Parathyroid adenoma (tissue), 2 donors: ENCODE measurements at regions not wholly inside any gene's neighbourhood (a gene's known extent, or its start where the extent isn't known, plus 50 kb on each side); places are given as distances from the start of the nearest gene placed in this dataset.

Experiments used
- H2AFZ ChIP-seq: fragments of 300-600 bp; sonication (generic); one replicate; pipeline ENCODE4 v1.7.0; 2017; ENCODE audit warnings: antibody characterized with exemption, mild to moderate bottlenecking
- H3K27ac ChIP-seq: fragments of 300-600 bp; sonication (generic); one replicate; pipeline ENCODE4 v1.7.0; 2017
- H3K27me3 ChIP-seq: fragments of 300-600 bp; sonication (generic); one replicate; pipeline ENCODE4 v1.7.0; 2017; ENCODE audit warnings: low read length; ENCODE audit not compliant: control insufficient read depth, insufficient read depth
- H3K36me3 ChIP-seq: fragments of 300-600 bp; sonication (generic); one replicate; pipeline ENCODE4 v1.7.0; 2017; ENCODE audit warnings: low read length; ENCODE audit not compliant: control insufficient read depth, insufficient read depth
- H3K4me1 ChIP-seq: fragments of 300-600 bp; sonication (generic); one replicate; pipeline ENCODE4 v1.7.0; 2017; ENCODE audit warnings: control low read depth
- H3K4me2 ChIP-seq: fragments of 300-600 bp; sonication (generic); one replicate; pipeline ENCODE4 v1.7.0; 2017; ENCODE audit warnings: low read length
- H3K4me3 ChIP-seq: fragments of 300-600 bp; sonication (generic); one replicate; pipeline ENCODE4 v1.7.0; 2017; ENCODE audit warnings: low read depth, low read length
- H3K79me2 ChIP-seq: fragments of 300-600 bp; sonication (generic); one replicate; pipeline ENCODE4 v1.7.0; 2017; ENCODE audit warnings: control low read depth
- H3K9ac ChIP-seq: fragments of 300-600 bp; sonication (generic); one replicate; pipeline ENCODE4 v1.7.0; 2017; ENCODE audit warnings: mild to moderate bottlenecking
- H3K9me3 ChIP-seq: fragments of 300-600 bp; sonication (generic); one replicate; pipeline ENCODE4 v1.7.0; 2017; ENCODE audit warnings: low read length; ENCODE audit not compliant: control insufficient read depth
- TF ChIP-seq, protein P1 (sequence below): fragments of 300-600 bp; sonication (generic); IDR thresholded peaks from one replicate; pipeline ENCODE4 v1.7.0; 2017; ENCODE audit warnings: antibody characterized with exemption, mild to moderate bottlenecking
- donor health status: primary hyperparathyroidism.

DNA sequence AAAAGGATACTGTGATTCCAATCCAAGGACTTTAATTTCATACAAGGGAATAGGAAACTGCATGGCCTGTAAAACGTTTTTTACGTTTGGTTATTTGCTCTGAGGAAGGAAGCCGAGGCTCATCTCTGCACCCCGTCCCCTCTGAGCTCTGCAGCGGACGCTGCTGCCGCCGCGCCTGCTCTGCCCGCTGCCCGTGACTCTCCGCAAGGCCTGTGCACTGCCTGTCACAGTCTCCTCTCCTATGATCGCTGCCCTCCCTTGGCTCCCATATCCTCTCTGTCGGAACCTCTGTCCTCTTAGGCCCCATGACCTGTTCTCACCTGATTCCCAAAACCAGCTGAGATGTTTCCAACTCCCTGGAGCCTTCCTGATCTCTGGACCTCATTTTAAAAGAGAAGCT is 320.3 kb upstream of the ZNF32 start:
- H3K4me2 ChIP-seq, result no peak overlapping the region
- TF ChIP-seq, protein P1, sequence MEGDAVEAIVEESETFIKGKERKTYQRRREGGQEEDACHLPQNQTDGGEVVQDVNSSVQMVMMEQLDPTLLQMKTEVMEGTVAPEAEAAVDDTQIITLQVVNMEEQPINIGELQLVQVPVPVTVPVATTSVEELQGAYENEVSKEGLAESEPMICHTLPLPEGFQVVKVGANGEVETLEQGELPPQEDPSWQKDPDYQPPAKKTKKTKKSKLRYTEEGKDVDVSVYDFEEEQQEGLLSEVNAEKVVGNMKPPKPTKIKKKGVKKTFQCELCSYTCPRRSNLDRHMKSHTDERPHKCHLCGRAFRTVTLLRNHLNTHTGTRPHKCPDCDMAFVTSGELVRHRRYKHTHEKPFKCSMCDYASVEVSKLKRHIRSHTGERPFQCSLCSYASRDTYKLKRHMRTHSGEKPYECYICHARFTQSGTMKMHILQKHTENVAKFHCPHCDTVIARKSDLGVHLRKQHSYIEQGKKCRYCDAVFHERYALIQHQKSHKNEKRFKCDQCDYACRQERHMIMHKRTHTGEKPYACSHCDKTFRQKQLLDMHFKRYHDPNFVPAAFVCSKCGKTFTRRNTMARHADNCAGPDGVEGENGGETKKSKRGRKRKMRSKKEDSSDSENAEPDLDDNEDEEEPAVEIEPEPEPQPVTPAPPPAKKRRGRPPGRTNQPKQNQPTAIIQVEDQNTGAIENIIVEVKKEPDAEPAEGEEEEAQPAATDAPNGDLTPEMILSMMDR, result no peak
- no peak overlapping the region for H3K4me3 ChIP-seq
- no peaks in the 10 kb centered on the region for H3K9me3 ChIP-seq
- no peak overlapping the region for H3K27ac ChIP-seq
- no peaks in the 10 kb centered on the region for H3K79me2 ChIP-seq
- H3K27me3 ChIP-seq, result no peaks in the 10 kb centered on the region
- H3K9ac ChIP-seq, result no peak overlapping the region
- H3K4me1 ChIP-seq, result no peaks in the 10 kb centered on the region
- no peak overlapping the region for H2AFZ ChIP-seq
- H3K36me3 ChIP-seq, result no peaks in the 10 kb centered on the region

- no peaks in the 10 kb centered on the region for H3K4me1 ChIP-seq
- no peak overlapping the region for H2AFZ ChIP-seq
- no peaks in the 10 kb centered on the region for H3K9me3 ChIP-seq
- no peaks in the 10 kb centered on the region for H3K27me3 ChIP-seq
- H3K9ac ChIP-seq, result no peak overlapping the region
- H3K4me3 ChIP-seq, result no peak overlapping the region
- H3K27ac ChIP-seq, result no peak overlapping the region
- H3K79me2 ChIP-seq, result no peaks in the 10 kb centered on the region
- H3K36me3 ChIP-seq, result no peaks in the 10 kb centered on the region
- TF ChIP-seq, protein P1, result no peak
- no peak overlapping the region for H3K4me2 ChIP-seq
Observed at GRCh38 chr10:43968076-43968475, 319.4 kb upstream of the ZNF32 start.

GRCh38 chr10:43966571-43966965 is 317.9 kb upstream of the ZNF32 start:
- Histone ChIP-seq H2AFZ (no peak overlapping the region), H3K27ac (no peak overlapping the region), H3K4me2 (no peak overlapping the region), H3K9me3 (no peaks in the 10 kb centered on the region), H3K4me3 (no peak overlapping the region), H3K27me3 (no peaks in the 10 kb centered on the region), H3K9ac (no peak overlapping the region), H3K79me2 (no peaks in the 10 kb centered on the region), H3K4me1 (no peaks in the 10 kb centered on the region), H3K36me3 (no peaks in the 10 kb centered on the region)
- TF ChIP-seq, protein P1, result no peak

GRCh38 chr10:43965918-43966570 is 317.4 kb upstream of the ZNF32 start:
- H3K4me2 ChIP-seq, result no peak overlapping the region
- no peak overlapping the region for H3K27ac ChIP-seq
- no peaks in the 10 kb centered on the region for H3K27me3 ChIP-seq
- TF ChIP-seq, protein P1, result no peak
- H2AFZ ChIP-seq, result no peak overlapping the region
- no peak overlapping the region for H3K4me3 ChIP-seq
- peaks cover 2% of the 10 kb centered on the region for H3K4me1 ChIP-seq
- no peak overlapping the region for H3K9ac ChIP-seq
- no peaks in the 10 kb centered on the region for H3K9me3 ChIP-seq
- H3K79me2 ChIP-seq, result no peaks in the 10 kb centered on the region
- H3K36me3 ChIP-seq, result no peaks in the 10 kb centered on the region
